ENCODE measurements at regions not wholly inside any gene's neighbourhood (a gene's known extent, or its start where the extent isn't known, plus 50 kb on each side); places are given as distances from the start of the nearest gene placed in this dataset.
"Not testable (repeated sequence)": the region's sequence is repeated elsewhere in the genome, so short reads cannot be mapped to it uniquely, and the experiment has no call there.

- no peaks in the 10 kb centered on the region for H3K9me3 ChIP-seq
- no peaks in the 10 kb centered on the region for H3K4me1 ChIP-seq
- no peak overlapping the region for H3K27ac ChIP-seq
- no peak for DNase-seq
- no peaks in the 10 kb centered on the region for H3K27me3 ChIP-seq
- intact Hi-C loops (cut with DNase I; ENCODE audit: low total_unique reads): no loop called here
- no peak overlapping the region for H3K4me3 ChIP-seq
- no peaks in the 10 kb centered on the region for H3K36me3 ChIP-seq (ENCODE audit: low read depth, missing control alignments)
- TF ChIP-seq POLR2A (IDR thresholded peaks at IDR 0.05) (no peak), CTCF (IDR thresholded peaks at IDR 0.05) (no peak)
Measured at GRCh38 chr1:221549815-221550214, 192.1 kb downstream of the DUSP10 start.

GRCh38 chr1:221552792-221553191 is 189.1 kb downstream of the DUSP10 start:
- intact Hi-C loops (cut with DNase I; ENCODE audit: low total_unique reads); H3K4me1 ChIP-seq; H3K9me3 ChIP-seq; H3K27me3 ChIP-seq; H3K27ac ChIP-seq; H3K4me3 ChIP-seq; DNase-seq; H3K36me3 ChIP-seq (ENCODE audit: low read depth, missing control alignments): not testable (repeated sequence)
- 91 to 94% methylated on average over 8 of the region's 8 CpGs for WGBS, 2 donors

- no peak overlapping the region for H3K27ac ChIP-seq
- H3K9me3 ChIP-seq: no peaks in the 10 kb centered on the region
- WGBS, 2 donors: 74 to 79% methylated on average over 10 of the region's 10 CpGs
- H3K4me3 ChIP-seq: no peak overlapping the region
- no peak for TF ChIP-seq CTCF (IDR thresholded peaks at IDR 0.05)
- TF ChIP-seq POLR2A (IDR thresholded peaks at IDR 0.05): no peak
- intact Hi-C loops (cut with DNase I; ENCODE audit: low total_unique reads): no loop called here
- H3K4me1 ChIP-seq: no peaks in the 10 kb centered on the region
- DNase-seq: no peak
- H3K36me3 ChIP-seq (ENCODE audit: low read depth, missing control alignments): no peaks in the 10 kb centered on the region
- no peaks in the 10 kb centered on the region for H3K27me3 ChIP-seq
Measured at GRCh38 chr1:221555689-221556433, 186.0 kb downstream of the DUSP10 start.

GRCh38 chr1:221556435-221556834 is 185.5 kb downstream of the DUSP10 start:
- Histone ChIP-seq H3K27ac (no peak overlapping the region), H3K4me3 (no peak overlapping the region), H3K27me3 (no peaks in the 10 kb centered on the region), H3K9me3 (no peaks in the 10 kb centered on the region), H3K36me3 (ENCODE audit: low read depth, missing control alignments) (no peaks in the 10 kb centered on the region), H3K4me1 (no peaks in the 10 kb centered on the region)
- TF ChIP-seq POLR2A (IDR thresholded peaks at IDR 0.05): no peak
- TF ChIP-seq CTCF (IDR thresholded peaks at IDR 0.05): no peak
- intact Hi-C loops (cut with DNase I; ENCODE audit: low total_unique reads): no loop called here
- DNase-seq: no peak

- Histone ChIP-seq H3K27ac (no peak overlapping the region), H3K4me3 (no peak overlapping the region), H3K36me3 (ENCODE audit: low read depth, missing control alignments) (no peaks in the 10 kb centered on the region), H3K9me3 (no peaks in the 10 kb centered on the region), H3K27me3 (no peaks in the 10 kb centered on the region), H3K4me1 (no peaks in the 10 kb centered on the region)
- 88 to 94% methylated on average over 1 of the region's 1 CpG for WGBS, 2 donors
- TF ChIP-seq CTCF (IDR thresholded peaks at IDR 0.05): no peak
- no peak for TF ChIP-seq POLR2A (IDR thresholded peaks at IDR 0.05)
- no peak for DNase-seq
- intact Hi-C loops (cut with DNase I; ENCODE audit: low total_unique reads): no loop called here
Measured at GRCh38 chr1:221557013-221557412, 184.9 kb downstream of the DUSP10 start.

Measured in testis (tissue), 2 donors.